HEK293 (cell line): ENCODE measurements at regions not wholly inside any gene's neighbourhood (a gene's known extent, or its start where the extent isn't known, plus 50 kb on each side); places are given as distances from the start of the nearest gene placed in this dataset.

ENCODE experiments used
- CTCF ChIP-seq: fragments of 450-650 bp; formaldehyde crosslinking; IDR thresholded peaks from 2 replicates; pipeline ENCODE4 v1.5.1; 2016; ENCODE audit warnings: missing biosample characterization, missing genetic modification characterization
- PATZ1 ChIP-seq: fragments of 450-650 bp; formaldehyde crosslinking; IDR thresholded peaks from 2 replicates; pipeline ENCODE4 v1.5.1; 2016; ENCODE audit warnings: missing biosample characterization, missing genetic modification characterization
- REST ChIP-seq: fragments of 450-650 bp; formaldehyde crosslinking; IDR thresholded peaks from 2 replicates; pipeline ENCODE4 v1.5.1; 2016; ENCODE audit warnings: missing biosample characterization, missing genetic modification characterization
- SCRT1 ChIP-seq: fragments of 450-650 bp; formaldehyde crosslinking; IDR thresholded peaks from 2 replicates; pipeline ENCODE4 v1.5.1; 2016; ENCODE audit warnings: missing biosample characterization, missing genetic modification characterization, borderline replicate concordance
- TCF7L2 ChIP-seq: IDR thresholded peaks from 2 replicates; pipeline ENCODE4 v1.6.1; 2011; ENCODE audit warnings: low read depth, mild to moderate bottlenecking, inconsistent platforms, low read length, moderate library complexity, borderline replicate concordance
- YY1 ChIP-seq: fragments of 450-650 bp; formaldehyde crosslinking; IDR thresholded peaks from 2 replicates; pipeline ENCODE4 v1.5.1; 2018; ENCODE audit warnings: missing biosample characterization, missing genetic modification characterization
- ZBTB49 ChIP-seq: fragments of 450-650 bp; formaldehyde crosslinking; IDR thresholded peaks from 2 replicates; pipeline ENCODE4 v1.5.1; 2016; ENCODE audit warnings: missing biosample characterization, missing genetic modification characterization, low read depth
- ZNF16 ChIP-seq: fragments of 450-650 bp; formaldehyde crosslinking; IDR thresholded peaks from 2 replicates; pipeline ENCODE4 v1.5.1; 2016; ENCODE audit warnings: low read depth, missing biosample characterization, missing genetic modification characterization
- ZNF302 ChIP-seq: fragments of 450-650 bp; formaldehyde crosslinking; IDR thresholded peaks from 2 replicates; pipeline ENCODE4 v1.5.1; 2016; ENCODE audit warnings: missing biosample characterization, missing genetic modification characterization, low read depth
- ZNF544 ChIP-seq: fragments of 450-650 bp; formaldehyde crosslinking; IDR thresholded peaks from 2 replicates; pipeline ENCODE4 v1.5.0; 2017; ENCODE audit warnings: missing biosample characterization, missing genetic modification characterization
- ZNF571 ChIP-seq: fragments of 450-650 bp; formaldehyde crosslinking; IDR thresholded peaks from 2 replicates; pipeline ENCODE4 v1.5.0; 2017; ENCODE audit warnings: missing biosample characterization, missing genetic modification characterization
- ZNF670 ChIP-seq: fragments of 450-650 bp; formaldehyde crosslinking; IDR thresholded peaks from 2 replicates; pipeline ENCODE4 v1.5.1; 2016; ENCODE audit warnings: missing biosample characterization, missing genetic modification characterization, low read depth

GRCh38 chr9:73357607-73358006 is 205.9 kb downstream of the ANXA1 start:
- TF ChIP-seq YY1 (tag by site-specific recombination) (no peak), CTCF (tag by site-specific recombination) (no peak), SCRT1 (tag by site-specific recombination) (no peak), ZBTB49 (tag by site-specific recombination) (no peak), REST (tag by site-specific recombination) (no peak), ZNF544 (tag by site-specific recombination) (no peak), PATZ1 (tag by site-specific recombination) (no peak), TCF7L2 (no peak), ZNF16 (tag by site-specific recombination) (no peak), ZNF571 (no peak), ZNF302 (tag by site-specific recombination) (no peak), ZNF670 (no peak)
